ENCODE measurements at regions not wholly inside any gene's neighbourhood (a gene's known extent, or its start where the extent isn't known, plus 50 kb on each side); places are given as distances from the start of the nearest gene placed in this dataset.

DNA sequence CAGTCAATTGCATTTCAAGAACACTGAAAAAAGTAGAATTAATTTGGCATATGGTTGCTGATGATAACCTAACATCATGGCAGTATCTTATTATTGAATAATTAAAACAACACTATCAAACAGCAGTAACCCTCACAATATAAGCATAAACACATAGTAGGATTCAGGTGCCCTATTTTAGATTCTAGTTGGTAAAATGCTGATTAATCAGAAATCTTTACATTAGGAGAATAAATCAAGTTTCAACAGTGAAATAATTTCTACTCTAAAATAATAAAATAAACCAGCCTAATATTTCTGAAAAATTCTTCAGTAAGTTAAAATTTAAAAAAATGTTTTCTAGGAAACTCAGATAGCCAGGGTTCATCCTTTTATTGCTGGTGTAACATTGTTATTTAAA lies 76.4 kb upstream of the NUDT12 start:
- TF ChIP-seq, protein P1, sequence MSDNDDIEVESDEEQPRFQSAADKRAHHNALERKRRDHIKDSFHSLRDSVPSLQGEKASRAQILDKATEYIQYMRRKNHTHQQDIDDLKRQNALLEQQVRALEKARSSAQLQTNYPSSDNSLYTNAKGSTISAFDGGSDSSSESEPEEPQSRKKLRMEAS (IDR thresholded peaks at IDR 0.05): no peak
- TF ChIP-seq CTCF (IDR thresholded peaks at IDR 0.05 in 2 of 3, conservative IDR thresholded peaks at IDR 0.05 in 1 of 3; ENCODE audit: borderline replicate concordance in 1 of 3, insufficient read depth in 1 of 3, low read depth in 2 of 3, low read length in 2 of 3): no peak

Measured in HCT116 (cell line).